Jurkat, Clone E6-1 (cell line): ENCODE measurements at regions not wholly inside any gene's neighbourhood (a gene's known extent, or its start where the extent isn't known, plus 50 kb on each side); places are given as distances from the start of the nearest gene placed in this dataset.
"Not testable (repeated sequence)": the region's sequence is repeated elsewhere in the genome, so short reads cannot be mapped to it uniquely, and the experiment has no call there.

Experiments
- DNase-seq: peaks from one replicate; pipeline ENCODE4 v3.0.0-alpha.2; 2011; ENCODE audit warnings: low read depth, low spot score
- H3K4me3 ChIP-seq: 2 replicates; pipeline ENCODE4 v1.5.1; 2011; ENCODE audit warnings: mild to moderate bottlenecking, low read length, control low read depth, moderate library complexity

- no peak for DNase-seq
Measured at GRCh38 chr5:93359296-93359959, 221.6 kb downstream of the NR2F1-AS1 start.

GRCh38 chr5:93358176-93358575 is 222.8 kb downstream of the NR2F1-AS1 start:
- no peak overlapping the region for H3K4me3 ChIP-seq
- no peak for DNase-seq

More at GRCh38 chr5:93359296-93359959, 221.6 kb downstream of the NR2F1-AS1 start:
- H3K4me3 ChIP-seq, result no peak overlapping the region

GRCh38 chr5:93357686-93358085 is 223.3 kb downstream of the NR2F1-AS1 start:
- DNase-seq, result no peak
- no peak overlapping the region for H3K4me3 ChIP-seq

- H3K4me3 ChIP-seq, result no peak overlapping the region
- DNase-seq, result no peak
Measured at GRCh38 chr5:93355691-93356090, 225.3 kb downstream of the NR2F1-AS1 start.

- DNase-seq, result no peak
- H3K4me3 ChIP-seq, result no peak overlapping the region
Measured at GRCh38 chr5:93352186-93352585, 228.8 kb downstream of the NR2F1-AS1 start.

- no peak for DNase-seq
- H3K4me3 ChIP-seq, result no peak overlapping the region
Measured at GRCh38 chr5:93349613-93350012, 231.4 kb downstream of the NR2F1-AS1 start.

- no peak for DNase-seq
- no peak overlapping the region for H3K4me3 ChIP-seq
Measured at GRCh38 chr5:93348231-93348630, 232.8 kb downstream of the NR2F1-AS1 start.

GRCh38 chr5:93346850-93347249 is 234.2 kb downstream of the NR2F1-AS1 start:
- DNase-seq, H3K4me3 ChIP-seq: not testable (repeated sequence)

- H3K4me3 ChIP-seq, result no peak overlapping the region
- DNase-seq, result no peak
Measured at GRCh38 chr5:93346301-93346700, 234.7 kb downstream of the NR2F1-AS1 start.

- H3K4me3 ChIP-seq, result no peak overlapping the region
- DNase-seq, result no peak
Measured at GRCh38 chr5:93343570-93343969, 237.4 kb downstream of the NR2F1-AS1 start.

- H3K4me3 ChIP-seq, result no peak overlapping the region
- no peak for DNase-seq
Measured at GRCh38 chr5:93342563-93343061, 238.4 kb downstream of the NR2F1-AS1 start.

GRCh38 chr5:93340881-93341280 is 240.1 kb downstream of the NR2F1-AS1 start:
- no peak overlapping the region for H3K4me3 ChIP-seq
- no peak for DNase-seq

- no peak for DNase-seq
- no peak overlapping the region for H3K4me3 ChIP-seq
Measured at GRCh38 chr5:93337138-93337537, 243.9 kb downstream of the NR2F1-AS1 start.

GRCh38 chr5:93336330-93337110 is 244.5 kb downstream of the NR2F1-AS1 start:
- DNase-seq, result no peak
- no peak overlapping the region for H3K4me3 ChIP-seq

GRCh38 chr5:93331863-93332262 is 249.2 kb downstream of the NR2F1-AS1 start:
- no peak overlapping the region for H3K4me3 ChIP-seq
- no peak for DNase-seq

GRCh38 chr5:93331241-93331640 is 249.8 kb downstream of the NR2F1-AS1 start:
- H3K4me3 ChIP-seq, result no peak overlapping the region
- DNase-seq, result no peak

- no peak for DNase-seq
Measured at GRCh38 chr5:93330506-93330905, 250.5 kb downstream of the NR2F1-AS1 start.

GRCh38 chr5:93329756-93330155 is 251.3 kb downstream of the NR2F1-AS1 start:
- DNase-seq, result no peak
- H3K4me3 ChIP-seq, result no peak overlapping the region

More at GRCh38 chr5:93330506-93330905, 250.5 kb downstream of the NR2F1-AS1 start:
- no peak overlapping the region for H3K4me3 ChIP-seq

GRCh38 chr5:93328833-93329232 is 252.2 kb downstream of the NR2F1-AS1 start:
- DNase-seq, result no peak
- H3K4me3 ChIP-seq, result no peak overlapping the region

GRCh38 chr5:93327605-93328004 is 253.4 kb downstream of the NR2F1-AS1 start:
- no peak for DNase-seq
- no peak overlapping the region for H3K4me3 ChIP-seq
